ENCODE measurements at regions not wholly inside any gene's neighbourhood (a gene's known extent, or its start where the extent isn't known, plus 50 kb on each side); places are given as distances from the start of the nearest gene placed in this dataset.
"Not testable (repeated sequence)": the region's sequence is repeated elsewhere in the genome, so short reads cannot be mapped to it uniquely, and the experiment has no call there.

- no peak for TF ChIP-seq CTCF (IDR thresholded peaks at IDR 0.05; ENCODE audit: insufficient read depth, low read length, missing control alignments)
- POLR2A ChIA-PET = no interaction called here
- no peak overlapping the region for H3K4me3 ChIP-seq (ENCODE audit: low read depth, low read length)
- CTCF ChIA-PET = no interaction called here
- DNase-seq (ENCODE audit: low read depth, low spot score) = no peak
Measured at GRCh38 chr16:35794896-35795295, 2335.5 kb downstream of the TP53TG3F start.

DNA sequence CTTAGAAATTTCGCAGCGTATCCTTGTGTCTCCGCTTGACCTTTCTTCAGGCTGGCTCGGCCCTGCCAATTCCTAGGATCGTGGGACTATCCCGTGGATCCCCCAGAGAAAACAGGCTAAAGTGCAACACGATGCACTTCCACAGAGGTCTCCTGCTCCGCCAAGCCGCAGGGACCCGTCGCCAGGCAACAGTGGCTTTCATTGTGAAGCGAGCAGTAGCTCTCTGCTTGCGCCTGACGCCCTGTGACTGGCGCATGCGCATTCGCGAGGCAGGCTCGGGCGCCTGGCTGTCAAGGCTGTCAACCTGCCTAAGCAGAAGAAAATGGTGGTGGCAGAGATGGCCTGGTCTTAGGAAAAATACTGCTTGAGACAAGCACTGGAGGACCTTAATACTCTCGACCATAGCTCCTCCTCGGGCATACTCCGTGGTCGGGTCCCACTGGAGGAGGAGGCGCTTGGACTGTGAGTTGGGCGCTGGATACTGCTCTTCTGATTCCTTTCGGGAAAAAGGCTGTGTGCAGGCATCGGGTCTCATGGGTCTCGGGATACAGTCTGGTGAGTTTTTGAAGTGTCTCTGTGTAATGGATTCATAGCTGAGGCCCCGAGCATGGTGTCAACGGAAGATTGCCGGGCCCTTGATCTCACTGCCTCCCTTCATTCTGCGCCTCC is 2336.1 kb downstream of the TP53TG3F start:
- no peak overlapping the region for H3K4me3 ChIP-seq (ENCODE audit: low read depth, low read length)
- ChIA-PET POLR2A (no interaction called here), CTCF (no interaction called here)
- no peak for DNase-seq (ENCODE audit: low read depth, low spot score)
- TF ChIP-seq CTCF (IDR thresholded peaks at IDR 0.05; ENCODE audit: insufficient read depth, low read length, missing control alignments) = no peak

DNA sequence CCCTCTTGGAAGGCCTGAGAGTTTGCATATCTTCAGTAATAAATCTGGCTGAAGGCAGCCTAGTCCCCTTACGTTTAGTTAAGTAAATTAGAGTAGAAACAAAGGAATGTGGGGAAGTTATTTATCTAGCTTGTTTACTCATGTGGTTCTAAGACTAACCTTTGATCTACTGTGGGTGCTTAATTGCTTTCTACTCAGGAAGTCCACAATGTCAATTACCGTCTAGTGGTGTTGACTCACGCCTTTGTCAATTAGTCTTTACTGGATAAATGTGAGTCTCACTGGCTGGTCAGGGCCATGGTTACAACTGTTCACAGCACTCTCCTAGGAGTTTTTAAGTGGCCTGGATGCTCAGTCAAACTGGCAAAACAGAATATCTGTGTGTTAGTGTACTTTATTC is 2338.4 kb downstream of the TP53TG3F start:
- no peak for TF ChIP-seq CTCF (IDR thresholded peaks at IDR 0.05; ENCODE audit: insufficient read depth, low read length, missing control alignments)

GRCh38 chr16:35798885-35799426 is 2339.5 kb downstream of the TP53TG3F start:
- no peak for DNase-seq (ENCODE audit: low read depth, low spot score)
- ChIA-PET POLR2A (no interaction called here), CTCF (no interaction called here)
- H3K4me3 ChIP-seq (ENCODE audit: low read depth, low read length) = no peak overlapping the region
- TF ChIP-seq CTCF (IDR thresholded peaks at IDR 0.05; ENCODE audit: insufficient read depth, low read length, missing control alignments) = no peak

More for the DNA sequence above, 2338.4 kb downstream of the TP53TG3F start:
- DNase-seq (ENCODE audit: low read depth, low spot score) = no peak
- CTCF ChIA-PET = no interaction called here
- POLR2A ChIA-PET = no interaction called here
- H3K4me3 ChIP-seq (ENCODE audit: low read depth, low read length) = no peak overlapping the region

DNA sequence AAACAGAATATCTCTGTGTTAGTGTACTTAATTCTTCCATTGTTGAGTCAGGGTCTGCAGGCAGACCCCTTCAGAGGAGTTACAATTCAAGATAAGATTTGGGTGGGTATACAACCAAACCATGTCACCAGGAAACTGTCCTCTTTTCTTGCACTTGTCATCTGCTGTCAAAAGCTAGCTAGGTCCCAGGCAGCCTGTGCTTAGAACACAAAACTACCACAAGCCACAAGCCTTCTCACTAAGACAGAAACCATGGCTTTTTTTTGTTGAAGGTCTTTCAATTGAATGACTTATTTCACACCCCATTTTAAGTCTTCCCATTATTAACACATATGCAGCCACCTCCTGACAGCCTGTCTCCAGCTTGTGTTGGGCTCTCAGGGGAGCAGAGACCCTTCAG is 2345.1 kb downstream of the TP53TG3F start:
- H3K4me3 ChIP-seq (ENCODE audit: low read depth, low read length); CTCF ChIA-PET; DNase-seq (ENCODE audit: low read depth, low spot score); POLR2A ChIA-PET: not testable (repeated sequence)

DNA sequence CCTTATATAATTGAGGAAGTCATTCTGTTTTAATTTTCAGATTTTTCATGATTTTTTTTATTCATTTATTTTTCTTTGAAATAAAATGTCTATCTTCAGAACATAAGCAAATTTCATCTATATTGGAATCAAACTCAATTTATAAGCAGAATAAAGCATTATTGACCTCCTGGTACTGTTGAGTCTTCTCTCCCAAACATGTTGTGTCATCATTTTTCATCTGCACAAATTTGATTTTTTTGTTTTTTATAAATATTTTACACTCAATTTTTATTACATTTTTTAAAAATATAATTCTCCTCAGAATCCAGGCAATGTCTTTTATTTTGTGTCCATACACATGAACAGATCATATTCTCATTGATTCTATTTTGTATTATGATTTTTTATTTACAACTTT is 2363.9 kb downstream of the TP53TG3F start:
- ChIA-PET POLR2A (no interaction called here), CTCF (no interaction called here)
- TF ChIP-seq CTCF (IDR thresholded peaks at IDR 0.05; ENCODE audit: insufficient read depth, low read length, missing control alignments) = no peak
- no peak overlapping the region for H3K4me3 ChIP-seq (ENCODE audit: low read depth, low read length)
- DNase-seq (ENCODE audit: low read depth, low spot score) = no peak

DNA sequence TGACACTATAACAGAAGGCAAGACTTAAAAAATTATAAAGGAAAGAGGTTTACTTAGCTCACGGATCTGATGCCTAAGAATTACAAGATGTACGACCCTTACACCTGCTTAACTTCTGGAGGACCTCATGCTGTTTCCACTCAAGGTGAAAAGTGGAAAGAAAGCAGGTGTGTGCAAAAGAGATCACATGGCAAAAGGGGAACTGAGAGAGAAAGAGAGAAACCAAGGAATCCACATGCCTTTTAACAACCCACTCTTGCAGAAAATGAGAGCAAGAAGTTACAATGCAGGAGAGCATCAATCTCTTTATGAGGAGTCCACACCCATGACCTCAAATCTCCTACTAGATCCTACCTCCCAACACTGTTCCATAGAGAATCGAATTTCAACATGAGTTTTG is 2382.2 kb downstream of the TP53TG3F start:
- no peak for DNase-seq (ENCODE audit: low read depth, low spot score)
- ChIA-PET CTCF (no interaction called here), POLR2A (no interaction called here)
- H3K4me3 ChIP-seq (ENCODE audit: low read depth, low read length) = no peak overlapping the region
- TF ChIP-seq CTCF (IDR thresholded peaks at IDR 0.05; ENCODE audit: insufficient read depth, low read length, missing control alignments) = no peak

Measured in AG04449 (cell line).